ENCODE measurements at regions not wholly inside any gene's neighbourhood (a gene's known extent, or its start where the extent isn't known, plus 50 kb on each side); places are given as distances from the start of the nearest gene placed in this dataset.

- Histone ChIP-seq H3K36me3 (ENCODE audit: control insufficient read depth, insufficient read depth, low read length) (no peaks in the 10 kb centered on the region), H3K27me3 (ENCODE audit: control insufficient read depth, insufficient read depth, low read length) (no peaks in the 10 kb centered on the region), H3K27ac (ENCODE audit: insufficient read depth, low read length, poor library complexity, severe bottlenecking) (no peak overlapping the region), H3K4me1 (ENCODE audit: control insufficient read depth, insufficient read depth, low read length, poor library complexity, severe bottlenecking) (no peaks in the 10 kb centered on the region), H3K4me3 (ENCODE audit: low read depth, low read length) (no peak overlapping the region), H3K9me3 (ENCODE audit: control insufficient read depth in 2 of 2, low read length in 2 of 2) (no peaks in the 10 kb centered on the region)
- Mint-ChIP-seq H3K36me3 (no peaks in the 10 kb centered on the region), H3K27me3 (no peaks in the 10 kb centered on the region), H3K27ac (no peak overlapping the region), H3K4me3 (no peak overlapping the region), H3K4me1 (no peaks in the 10 kb centered on the region), H3K9me3 (peaks cover 1 to 13% (median 4%) of the 10 kb centered on the region in 7 donors)
- no peak for ATAC-seq (ENCODE audit: low read depth in 2 of 2)
- no peak for DNase-seq
Measured at GRCh38 chr13:85379433-85379832, 419.8 kb downstream of the SLITRK6 start.

GRCh38 chr13:85377783-85378182 is 421.4 kb downstream of the SLITRK6 start:
- H3K9me3 ChIP-seq (ENCODE audit: control insufficient read depth in 2 of 2, low read length in 2 of 2), result no peaks in the 10 kb centered on the region
- DNase-seq (no peak), ATAC-seq (ENCODE audit: low read depth in 2 of 2) (no peak)
- H3K4me3 Mint-ChIP-seq, result no peak overlapping the region
- H3K36me3 Mint-ChIP-seq, result no peaks in the 10 kb centered on the region
- H3K27me3 Mint-ChIP-seq, result no peaks in the 10 kb centered on the region
- H3K4me1 ChIP-seq (ENCODE audit: control insufficient read depth, insufficient read depth, low read length, poor library complexity, severe bottlenecking), result no peaks in the 10 kb centered on the region
- no peak overlapping the region for H3K27ac Mint-ChIP-seq
- H3K4me1 Mint-ChIP-seq, result no peaks in the 10 kb centered on the region
- H3K9me3 Mint-ChIP-seq, result peaks cover 1 to 13% (median 4%) of the 10 kb centered on the region in 7 donors
- H3K27me3 ChIP-seq (ENCODE audit: control insufficient read depth, insufficient read depth, low read length), result no peaks in the 10 kb centered on the region
- no peak overlapping the region for H3K27ac ChIP-seq (ENCODE audit: insufficient read depth, low read length, poor library complexity, severe bottlenecking)
- H3K4me3 ChIP-seq (ENCODE audit: low read depth, low read length), result no peak overlapping the region
- no peaks in the 10 kb centered on the region for H3K36me3 ChIP-seq (ENCODE audit: control insufficient read depth, insufficient read depth, low read length)

GRCh38 chr13:85373322-85373721 is 425.9 kb downstream of the SLITRK6 start:
- no peaks in the 10 kb centered on the region for H3K27me3 ChIP-seq (ENCODE audit: control insufficient read depth, insufficient read depth, low read length)
- H3K4me3 Mint-ChIP-seq, result no peak overlapping the region
- H3K9me3 Mint-ChIP-seq, result peaks cover 0 to 8% (median 2%) of the 10 kb centered on the region in 7 donors
- no peak overlapping the region for H3K4me3 ChIP-seq (ENCODE audit: low read depth, low read length)
- H3K36me3 Mint-ChIP-seq, result no peaks in the 10 kb centered on the region
- no peaks in the 10 kb centered on the region for H3K4me1 Mint-ChIP-seq
- no peak overlapping the region for H3K27ac ChIP-seq (ENCODE audit: insufficient read depth, low read length, poor library complexity, severe bottlenecking)
- ATAC-seq (ENCODE audit: low read depth in 2 of 2) (no peak), DNase-seq (no peak)
- no peaks in the 10 kb centered on the region for H3K27me3 Mint-ChIP-seq
- H3K36me3 ChIP-seq (ENCODE audit: control insufficient read depth, insufficient read depth, low read length), result no peaks in the 10 kb centered on the region
- no peaks in the 10 kb centered on the region for H3K9me3 ChIP-seq (ENCODE audit: control insufficient read depth in 2 of 2, low read length in 2 of 2)
- no peak overlapping the region for H3K27ac Mint-ChIP-seq
- H3K4me1 ChIP-seq (ENCODE audit: control insufficient read depth, insufficient read depth, low read length, poor library complexity, severe bottlenecking), result no peaks in the 10 kb centered on the region

GRCh38 chr13:85371254-85371653 is 428.0 kb downstream of the SLITRK6 start:
- Histone ChIP-seq H3K27me3 (ENCODE audit: control insufficient read depth, insufficient read depth, low read length) (no peaks in the 10 kb centered on the region), H3K27ac (ENCODE audit: insufficient read depth, low read length, poor library complexity, severe bottlenecking) (no peak overlapping the region), H3K9me3 (ENCODE audit: control insufficient read depth in 2 of 2, low read length in 2 of 2) (no peaks in the 10 kb centered on the region), H3K4me1 (ENCODE audit: control insufficient read depth, insufficient read depth, low read length, poor library complexity, severe bottlenecking) (no peaks in the 10 kb centered on the region), H3K36me3 (ENCODE audit: control insufficient read depth, insufficient read depth, low read length) (no peaks in the 10 kb centered on the region), H3K4me3 (ENCODE audit: low read depth, low read length) (no peak overlapping the region)
- no peak for ATAC-seq (ENCODE audit: low read depth in 2 of 2)
- no peaks in the 10 kb centered on the region for H3K4me1 Mint-ChIP-seq
- no peaks in the 10 kb centered on the region for H3K36me3 Mint-ChIP-seq
- peaks cover 0 to 8% (median 3%) of the 10 kb centered on the region in 7 donors for H3K9me3 Mint-ChIP-seq
- no peaks in the 10 kb centered on the region for H3K27me3 Mint-ChIP-seq
- no peak overlapping the region for H3K4me3 Mint-ChIP-seq
- no peak overlapping the region for H3K27ac Mint-ChIP-seq
- DNase-seq, result no peak

- no peaks in the 10 kb centered on the region for H3K4me1 Mint-ChIP-seq
- no peaks in the 10 kb centered on the region for H3K4me1 ChIP-seq (ENCODE audit: control insufficient read depth, insufficient read depth, low read length, poor library complexity, severe bottlenecking)
- no peaks in the 10 kb centered on the region for H3K36me3 ChIP-seq (ENCODE audit: control insufficient read depth, insufficient read depth, low read length)
- no peak for ATAC-seq (ENCODE audit: low read depth in 2 of 2)
- H3K36me3 Mint-ChIP-seq, result no peaks in the 10 kb centered on the region
- H3K4me3 Mint-ChIP-seq, result no peak overlapping the region
- DNase-seq, result no peak
- H3K27ac Mint-ChIP-seq, result no peak overlapping the region
- H3K4me3 ChIP-seq (ENCODE audit: low read depth, low read length), result no peak overlapping the region
- H3K9me3 ChIP-seq (ENCODE audit: control insufficient read depth in 2 of 2, low read length in 2 of 2), result peaks cover 0 to 3% of the 10 kb centered on the region in 2 experiments
- H3K9me3 Mint-ChIP-seq, result peaks cover 0 to 9% (median 4%) of the 10 kb centered on the region in 7 donors
- H3K27me3 ChIP-seq (ENCODE audit: control insufficient read depth, insufficient read depth, low read length), result no peaks in the 10 kb centered on the region
- H3K27me3 Mint-ChIP-seq, result no peaks in the 10 kb centered on the region
- no peak overlapping the region for H3K27ac ChIP-seq (ENCODE audit: insufficient read depth, low read length, poor library complexity, severe bottlenecking)
Measured at GRCh38 chr13:85368686-85369085, 430.5 kb downstream of the SLITRK6 start.

GRCh38 chr13:85367887-85368286 is 431.3 kb downstream of the SLITRK6 start:
- H3K27ac Mint-ChIP-seq, result no peak overlapping the region
- Histone ChIP-seq H3K36me3 (ENCODE audit: control insufficient read depth, insufficient read depth, low read length) (no peaks in the 10 kb centered on the region), H3K9me3 (ENCODE audit: control insufficient read depth in 2 of 2, low read length in 2 of 2) (peaks cover 3 to 5% of the 10 kb centered on the region in 2 experiments), H3K27ac (ENCODE audit: insufficient read depth, low read length, poor library complexity, severe bottlenecking) (no peak overlapping the region), H3K27me3 (ENCODE audit: control insufficient read depth, insufficient read depth, low read length) (no peaks in the 10 kb centered on the region), H3K4me1 (ENCODE audit: control insufficient read depth, insufficient read depth, low read length, poor library complexity, severe bottlenecking) (no peaks in the 10 kb centered on the region), H3K4me3 (ENCODE audit: low read depth, low read length) (no peak overlapping the region)
- H3K9me3 Mint-ChIP-seq, result peaks cover 0 to 9% (median 4%) of the 10 kb centered on the region in 7 donors
- no peak overlapping the region for H3K4me3 Mint-ChIP-seq
- no peaks in the 10 kb centered on the region for H3K36me3 Mint-ChIP-seq
- ATAC-seq (ENCODE audit: low read depth in 2 of 2), result no peak
- no peak for DNase-seq
- no peaks in the 10 kb centered on the region for H3K4me1 Mint-ChIP-seq
- no peaks in the 10 kb centered on the region for H3K27me3 Mint-ChIP-seq

GRCh38 chr13:85366759-85367417 is 432.3 kb downstream of the SLITRK6 start:
- H3K4me1 Mint-ChIP-seq, result no peaks in the 10 kb centered on the region
- H3K27me3 Mint-ChIP-seq, result no peaks in the 10 kb centered on the region
- H3K36me3 Mint-ChIP-seq, result no peaks in the 10 kb centered on the region
- ATAC-seq (ENCODE audit: low read depth in 2 of 2) (no peak), DNase-seq (no peak)
- H3K4me3 ChIP-seq (ENCODE audit: low read depth, low read length), result no peak overlapping the region
- H3K9me3 Mint-ChIP-seq, result peaks cover 0 to 7% (median 5%) of the 10 kb centered on the region in 7 donors
- H3K4me3 Mint-ChIP-seq, result no peak overlapping the region
- no peak overlapping the region for H3K27ac ChIP-seq (ENCODE audit: insufficient read depth, low read length, poor library complexity, severe bottlenecking)
- H3K27ac Mint-ChIP-seq, result no peak overlapping the region
- no peaks in the 10 kb centered on the region for H3K27me3 ChIP-seq (ENCODE audit: control insufficient read depth, insufficient read depth, low read length)
- H3K36me3 ChIP-seq (ENCODE audit: control insufficient read depth, insufficient read depth, low read length), result no peaks in the 10 kb centered on the region
- H3K4me1 ChIP-seq (ENCODE audit: control insufficient read depth, insufficient read depth, low read length, poor library complexity, severe bottlenecking), result no peaks in the 10 kb centered on the region
- peaks cover 3 to 5% of the 10 kb centered on the region in 2 experiments for H3K9me3 ChIP-seq (ENCODE audit: control insufficient read depth in 2 of 2, low read length in 2 of 2)

- no peak for ATAC-seq (ENCODE audit: low read depth in 2 of 2)
- no peak for DNase-seq
- H3K36me3 ChIP-seq (ENCODE audit: control insufficient read depth, insufficient read depth, low read length), result no peaks in the 10 kb centered on the region
- H3K27me3 Mint-ChIP-seq, result no peaks in the 10 kb centered on the region
- peaks cover 3 to 5% of the 10 kb centered on the region in 2 experiments for H3K9me3 ChIP-seq (ENCODE audit: control insufficient read depth in 2 of 2, low read length in 2 of 2)
- no peaks in the 10 kb centered on the region for H3K4me1 ChIP-seq (ENCODE audit: control insufficient read depth, insufficient read depth, low read length, poor library complexity, severe bottlenecking)
- no peak overlapping the region for H3K4me3 Mint-ChIP-seq
- H3K36me3 Mint-ChIP-seq, result no peaks in the 10 kb centered on the region
- no peak overlapping the region for H3K27ac Mint-ChIP-seq
- H3K27me3 ChIP-seq (ENCODE audit: control insufficient read depth, insufficient read depth, low read length), result no peaks in the 10 kb centered on the region
- H3K4me1 Mint-ChIP-seq, result no peaks in the 10 kb centered on the region
- no peak overlapping the region for H3K27ac ChIP-seq (ENCODE audit: insufficient read depth, low read length, poor library complexity, severe bottlenecking)
- peaks cover 0 to 20% (median 5%) of the 10 kb centered on the region in 7 donors for H3K9me3 Mint-ChIP-seq
- no peak overlapping the region for H3K4me3 ChIP-seq (ENCODE audit: low read depth, low read length)
Measured at GRCh38 chr13:85363504-85363903, 435.7 kb downstream of the SLITRK6 start.
